AG10803 (cell line): ENCODE measurements at regions not wholly inside any gene's neighbourhood (a gene's known extent, or its start where the extent isn't known, plus 50 kb on each side); places are given as distances from the start of the nearest gene placed in this dataset.

Experiments used
- DNase-seq: peaks from one replicate; pipeline ENCODE4 v3.0.0; 2010; ENCODE audit warnings: low read depth
- H3K4me3 ChIP-seq: 2 replicates; pipeline ENCODE4 v1.5.1; 2011; ENCODE audit warnings: mild to moderate bottlenecking, low read length, control low read depth
- CTCF ChIP-seq: conservative IDR thresholded peaks from 2 replicates; pipeline ENCODE4 v1.5.1; 2011; ENCODE audit warnings: mild to moderate bottlenecking, low read length, control low read depth, inconsistent platforms

DNA sequence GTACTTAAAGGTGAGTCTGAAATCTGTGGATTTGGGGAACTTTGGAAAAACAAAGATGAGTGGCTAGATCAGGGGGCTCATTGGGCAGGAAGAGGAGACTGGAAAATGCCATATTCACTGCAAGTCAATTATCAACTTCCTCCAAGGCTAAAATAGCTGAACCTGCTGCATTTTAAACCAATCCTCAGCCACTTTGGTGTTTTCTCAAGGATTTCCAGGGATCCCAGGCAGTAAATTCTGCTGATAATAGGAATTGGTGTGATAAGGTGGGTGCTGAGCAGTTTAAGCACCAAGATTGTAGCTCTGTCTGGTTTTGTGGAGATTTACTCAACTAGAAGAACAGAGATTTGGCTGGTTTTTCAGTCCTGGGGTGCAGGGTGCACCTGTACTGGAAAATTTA is 153.9 kb upstream of the CAMK1G start:
- no peak for TF ChIP-seq CTCF
- no peak for DNase-seq
- no peak overlapping the region for H3K4me3 ChIP-seq

DNA sequence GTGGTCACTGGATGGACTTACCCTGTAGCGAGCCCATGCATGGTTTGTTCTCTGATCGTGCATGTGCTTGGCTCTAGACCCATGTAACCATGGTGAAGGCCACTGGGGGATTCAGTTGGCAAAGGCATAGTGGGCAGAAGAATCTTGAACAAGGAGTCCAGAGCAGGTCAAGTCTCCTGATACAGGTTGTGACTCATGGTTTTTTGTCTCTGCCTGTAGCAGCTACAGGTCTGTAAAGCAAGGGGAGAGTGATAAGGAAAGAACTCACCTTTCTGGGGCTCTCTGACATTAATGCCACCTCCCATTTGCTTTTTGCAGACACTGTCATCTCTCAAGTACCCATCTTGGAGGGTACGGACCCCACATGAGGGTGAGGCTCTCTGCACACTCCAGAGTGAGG is 153.4 kb upstream of the CAMK1G start:
- TF ChIP-seq CTCF = no peak
- no peak for DNase-seq
- H3K4me3 ChIP-seq = no peak overlapping the region

DNA sequence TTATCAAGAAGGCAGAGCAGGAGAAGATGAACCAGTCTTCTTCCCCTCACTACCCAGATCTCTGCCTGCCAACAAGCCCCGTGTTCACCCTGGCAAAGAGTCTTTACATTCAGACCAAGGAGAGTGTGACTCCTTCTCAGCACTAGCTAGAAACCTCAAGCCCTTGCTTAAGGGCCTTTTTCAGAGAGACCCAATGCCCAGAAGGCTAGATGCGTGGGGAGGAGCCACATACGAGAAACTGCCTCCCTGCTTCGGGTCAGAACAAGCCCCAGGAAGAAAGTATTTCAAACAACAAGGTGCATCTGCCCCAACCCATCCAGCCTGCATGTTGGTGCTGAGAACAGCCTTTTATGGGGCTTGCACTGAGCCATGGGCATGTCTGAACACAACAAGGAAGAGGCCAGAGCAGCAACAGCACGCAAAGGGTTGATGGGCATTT is 152.7 kb upstream of the CAMK1G start:
- no peak for DNase-seq
- H3K4me3 ChIP-seq = no peak overlapping the region
- TF ChIP-seq CTCF = no peak

GRCh38 chr1:209431402-209431801 is 152.1 kb upstream of the CAMK1G start:
- no peak overlapping the region for H3K4me3 ChIP-seq
- TF ChIP-seq CTCF = no peak
- no peak for DNase-seq

DNA sequence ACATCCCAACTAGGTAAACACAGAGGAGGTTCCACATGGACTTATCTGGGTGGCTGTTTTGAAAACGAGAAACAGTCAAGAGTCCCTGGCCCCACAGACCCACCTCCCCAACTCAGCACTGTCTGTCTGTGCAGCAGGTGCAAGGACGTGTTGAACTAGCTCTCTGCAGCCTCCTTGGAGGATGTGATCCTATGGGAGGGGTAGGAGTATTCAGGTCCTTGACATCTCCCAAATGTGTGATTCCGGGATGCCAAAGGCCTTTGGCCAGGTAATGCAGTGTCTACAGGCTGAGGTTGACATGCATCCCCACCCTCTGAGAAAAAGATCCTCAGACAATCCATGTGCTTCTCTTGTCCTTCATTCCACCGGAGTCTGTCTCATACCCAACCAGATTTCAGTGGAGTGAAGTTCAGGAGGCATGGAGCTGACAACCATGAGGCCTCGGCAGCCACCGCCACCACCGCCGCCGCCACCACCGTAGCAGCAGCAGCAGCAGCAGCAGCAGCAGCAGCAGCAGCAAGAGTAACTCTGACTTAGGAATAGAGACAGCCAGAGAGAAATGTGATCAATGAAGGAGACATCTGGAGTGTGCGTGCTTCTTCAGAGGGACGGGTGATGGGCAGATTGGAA is 151.6 kb upstream of the CAMK1G start:
- no peak overlapping the region for H3K4me3 ChIP-seq
- DNase-seq = no peak
- TF ChIP-seq CTCF = no peak

- no peak for DNase-seq
- no peak overlapping the region for H3K4me3 ChIP-seq
- no peak for TF ChIP-seq CTCF
Observed at GRCh38 chr1:209432443-209432825, 151.1 kb upstream of the CAMK1G start.

DNA sequence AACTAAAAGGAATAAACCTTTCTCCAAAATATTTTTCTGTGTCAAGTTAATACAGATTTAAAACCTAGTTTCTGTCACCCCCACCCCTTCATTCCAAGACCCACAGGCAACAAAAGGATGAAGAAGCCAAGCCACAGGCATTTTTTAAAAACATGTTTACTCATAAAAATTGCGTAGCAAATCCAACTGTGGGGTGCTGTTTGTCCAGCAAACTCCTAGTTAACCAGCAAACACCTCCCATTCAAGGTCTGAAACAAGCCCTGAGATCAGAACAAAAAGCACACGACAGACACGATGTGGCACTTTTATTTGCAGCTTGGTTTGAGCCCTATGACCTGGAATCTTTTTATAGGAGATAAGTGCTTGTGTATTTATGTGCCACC is 149.9 kb upstream of the CAMK1G start:
- TF ChIP-seq CTCF = no peak
- peak; percentile 68 for DNase-seq
- H3K4me3 ChIP-seq = no peak overlapping the region
